AG08395 (cell line): ENCODE measurements at regions not wholly inside any gene's neighbourhood (a gene's known extent, or its start where the extent isn't known, plus 50 kb on each side); places are given as distances from the start of the nearest gene placed in this dataset.

Experiments used
- DNase-seq: peaks from one replicate; pipeline ENCODE4 v3.0.0; 2012; ENCODE audit warnings: mixed read lengths, low spot score

DNA sequence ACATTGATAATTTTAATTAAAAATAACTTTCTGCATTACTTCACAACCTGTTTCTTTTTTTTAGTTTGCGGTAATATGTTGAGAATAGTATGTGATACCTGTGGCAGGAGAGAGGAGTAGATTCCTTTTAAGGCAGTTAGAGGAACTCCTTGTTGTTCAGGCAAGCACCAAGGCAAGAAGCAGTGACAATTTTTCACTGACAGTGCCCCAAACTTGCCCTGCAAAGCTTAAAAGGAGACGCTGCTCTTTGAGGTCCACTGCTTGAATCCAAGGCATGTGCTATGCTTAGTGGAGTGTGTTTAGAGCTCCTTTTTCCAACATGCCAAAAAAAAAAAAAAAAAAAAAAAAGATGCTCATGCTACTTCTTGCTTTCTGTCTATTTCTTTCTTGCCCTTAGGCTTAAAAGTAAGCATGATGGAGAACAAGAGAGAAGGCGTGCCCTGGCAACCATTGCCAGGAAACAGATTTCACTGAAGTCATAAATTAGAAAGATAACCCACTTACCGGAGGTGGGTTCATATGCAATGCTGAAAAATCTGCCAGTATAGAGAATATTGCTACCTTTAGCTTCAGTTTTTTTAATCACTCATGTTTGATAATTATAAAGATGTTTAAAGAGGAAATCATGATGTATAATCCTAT is 58.3 kb upstream of the DYRK2 start:
- no peak for DNase-seq

GRCh38 chr12:67592228-67593011 is 56.1 kb upstream of the DYRK2 start:
- peak; percentile 38 for DNase-seq

- peak; percentile 33 for DNase-seq
These were observed 55.5 kb upstream of the DYRK2 start for GRCh38 chr12:67593041-67593440.

DNA sequence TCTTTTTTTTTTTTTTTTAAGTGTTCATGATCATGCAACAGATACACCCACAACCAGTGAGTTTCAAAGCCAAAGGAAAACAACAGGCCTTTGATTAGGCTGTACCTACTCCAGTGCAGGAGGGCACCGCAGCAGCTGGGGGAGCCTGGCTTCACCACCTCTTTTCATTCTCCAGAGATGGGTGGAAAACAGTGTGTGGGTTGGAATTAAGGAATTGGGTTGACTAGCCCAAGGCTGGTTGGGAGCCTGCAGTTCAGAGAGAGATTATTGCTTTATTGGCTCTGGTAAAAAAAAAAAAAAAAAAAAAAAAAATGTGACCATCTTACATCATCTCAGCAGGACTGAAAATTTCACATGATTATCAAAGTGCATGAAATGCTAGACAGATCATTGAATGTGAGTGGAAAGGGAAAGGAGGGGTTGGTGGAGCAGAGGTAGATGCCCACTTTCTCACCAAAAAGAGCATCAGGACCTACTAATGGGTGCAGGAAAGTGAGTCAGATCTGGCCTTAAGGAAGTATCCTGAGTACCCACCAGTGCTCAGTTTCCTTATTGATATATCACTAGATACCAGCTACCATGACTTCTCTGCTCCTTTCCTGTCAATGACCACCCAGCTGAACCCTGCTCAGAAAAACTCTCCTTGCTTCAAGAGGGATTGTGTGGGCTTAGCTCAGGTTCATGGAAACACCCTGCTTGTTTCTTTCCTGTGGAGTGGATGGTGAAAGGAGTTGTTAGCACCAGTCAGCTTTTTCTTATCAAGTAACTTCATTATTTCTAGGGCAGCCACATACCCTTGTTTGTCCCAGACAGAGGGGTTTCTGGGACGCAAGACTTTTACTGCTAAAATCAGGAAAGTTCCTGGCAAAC is 54.8 kb upstream of the DYRK2 start:
- DNase-seq, result no peak

DNA sequence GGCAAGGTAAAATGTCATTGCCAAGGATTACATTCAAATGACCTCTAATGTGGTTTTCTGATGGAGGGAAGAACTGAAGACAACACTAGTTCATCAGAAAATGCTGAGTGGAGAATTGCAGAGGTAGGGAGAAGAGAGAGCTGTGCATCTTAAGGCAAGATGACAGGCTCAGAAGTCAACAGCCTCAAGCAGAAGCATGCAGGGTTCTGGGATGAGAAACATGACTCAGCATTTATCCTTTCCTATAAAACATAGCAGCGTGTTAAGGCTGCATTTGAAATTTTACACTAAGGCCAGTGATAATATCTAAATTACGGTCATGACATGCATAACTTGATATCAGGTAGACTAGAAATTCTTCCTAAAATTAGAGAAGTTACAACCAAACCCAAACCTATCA is 53.7 kb upstream of the DYRK2 start:
- no peak for DNase-seq

DNA sequence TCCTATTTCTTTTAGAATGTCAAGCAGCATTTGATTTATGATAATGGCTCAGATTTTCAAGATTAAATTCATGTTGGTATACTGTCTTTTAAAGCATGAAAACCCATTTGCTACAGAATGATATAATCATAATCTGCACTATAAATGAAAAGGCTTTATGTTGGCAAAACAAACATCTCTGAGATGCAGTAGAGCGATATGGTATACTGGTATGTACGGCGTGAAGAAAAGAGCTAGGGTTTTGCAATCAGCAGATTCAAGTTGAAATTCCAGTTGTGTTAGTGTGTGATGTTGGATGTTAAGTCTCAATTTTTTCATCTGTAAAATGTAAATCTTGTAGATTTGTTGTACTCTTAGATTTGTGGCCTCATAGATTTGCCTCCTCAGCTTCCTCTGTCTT is 53.2 kb upstream of the DYRK2 start:
- DNase-seq, result no peak

GRCh38 chr12:67598598-67598997 is 49.9 kb upstream of the DYRK2 start:
- DNase-seq, result no peak
